Fibroblast of mammary gland (primary cell): ENCODE measurements at regions not wholly inside any gene's neighbourhood (a gene's known extent, or its start where the extent isn't known, plus 50 kb on each side); places are given as distances from the start of the nearest gene placed in this dataset.

Source experiments
- DNase-seq: peaks from one replicate; pipeline ENCODE4 v3.0.0-alpha.2; 2010; ENCODE audit warnings: low read depth
- H3K4me3 ChIP-seq: 2 replicates; pipeline ENCODE4 v1.5.1; 2011; ENCODE audit warnings: low read depth, mild to moderate bottlenecking, low read length, moderate library complexity; ENCODE audit not compliant: control insufficient read depth
- TF ChIP-seq, protein P1 (sequence below): conservative IDR thresholded peaks from 2 replicates; pipeline ENCODE4 v1.5.1; 2011; ENCODE audit warnings: low read depth, low read length, inconsistent platforms; ENCODE audit not compliant: control insufficient read depth, insufficient read depth

DNA sequence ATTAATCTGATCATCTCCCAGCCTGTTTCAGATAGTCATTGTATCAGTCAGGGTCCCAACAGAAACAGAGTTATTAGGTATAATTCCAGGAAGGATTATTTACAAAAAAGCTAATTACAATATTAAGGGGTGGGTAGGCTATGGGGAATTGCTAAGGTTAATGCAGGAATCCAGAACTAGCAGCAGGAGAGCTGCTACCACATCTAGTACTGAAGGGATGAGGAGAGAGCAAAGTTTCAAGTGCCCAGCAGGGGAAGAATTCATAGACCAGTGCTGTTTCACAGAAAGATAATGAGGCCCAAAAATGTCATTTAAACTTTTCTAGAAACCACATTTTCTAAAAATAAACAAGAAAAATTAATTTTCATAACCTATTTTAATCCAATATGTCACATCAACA, 284.2 kb downstream of the HACE1 start:
- TF ChIP-seq, protein P1, sequence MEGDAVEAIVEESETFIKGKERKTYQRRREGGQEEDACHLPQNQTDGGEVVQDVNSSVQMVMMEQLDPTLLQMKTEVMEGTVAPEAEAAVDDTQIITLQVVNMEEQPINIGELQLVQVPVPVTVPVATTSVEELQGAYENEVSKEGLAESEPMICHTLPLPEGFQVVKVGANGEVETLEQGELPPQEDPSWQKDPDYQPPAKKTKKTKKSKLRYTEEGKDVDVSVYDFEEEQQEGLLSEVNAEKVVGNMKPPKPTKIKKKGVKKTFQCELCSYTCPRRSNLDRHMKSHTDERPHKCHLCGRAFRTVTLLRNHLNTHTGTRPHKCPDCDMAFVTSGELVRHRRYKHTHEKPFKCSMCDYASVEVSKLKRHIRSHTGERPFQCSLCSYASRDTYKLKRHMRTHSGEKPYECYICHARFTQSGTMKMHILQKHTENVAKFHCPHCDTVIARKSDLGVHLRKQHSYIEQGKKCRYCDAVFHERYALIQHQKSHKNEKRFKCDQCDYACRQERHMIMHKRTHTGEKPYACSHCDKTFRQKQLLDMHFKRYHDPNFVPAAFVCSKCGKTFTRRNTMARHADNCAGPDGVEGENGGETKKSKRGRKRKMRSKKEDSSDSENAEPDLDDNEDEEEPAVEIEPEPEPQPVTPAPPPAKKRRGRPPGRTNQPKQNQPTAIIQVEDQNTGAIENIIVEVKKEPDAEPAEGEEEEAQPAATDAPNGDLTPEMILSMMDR, result no peak
- H3K4me3 ChIP-seq, result no peak overlapping the region
- DNase-seq, result no peak

DNA sequence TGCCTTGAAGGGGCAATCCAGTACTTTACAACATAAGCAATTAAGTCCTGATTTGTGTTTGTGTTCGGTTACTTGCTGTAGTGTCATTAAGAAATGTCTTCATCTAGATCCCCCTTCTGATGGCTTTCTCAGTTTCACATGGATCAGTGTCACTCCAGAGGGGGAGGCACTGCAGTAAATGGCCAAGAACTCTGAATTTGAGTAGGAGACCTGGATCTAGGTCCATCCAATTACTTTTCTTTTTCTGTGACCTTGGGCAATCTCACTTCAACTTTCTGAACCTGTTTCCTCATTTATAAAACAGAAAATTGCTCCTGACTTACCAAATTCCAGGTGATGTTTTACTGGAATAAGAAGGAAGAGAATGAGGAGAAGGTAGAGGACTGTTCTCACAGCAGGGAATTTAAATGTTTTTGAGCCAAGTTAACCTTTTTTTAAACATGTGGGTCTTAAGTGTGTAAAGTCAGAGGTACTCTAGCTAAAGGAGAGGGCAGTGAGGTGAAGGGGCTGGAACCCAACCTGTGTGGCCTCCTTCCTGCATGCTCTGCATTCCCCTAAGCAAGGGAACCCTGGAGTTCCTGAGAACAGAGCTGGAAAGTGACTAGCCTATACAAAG, 285.5 kb downstream of the HACE1 start:
- no peak overlapping the region for H3K4me3 ChIP-seq
- TF ChIP-seq, protein P1, result no peak
- DNase-seq, result no peak

DNA sequence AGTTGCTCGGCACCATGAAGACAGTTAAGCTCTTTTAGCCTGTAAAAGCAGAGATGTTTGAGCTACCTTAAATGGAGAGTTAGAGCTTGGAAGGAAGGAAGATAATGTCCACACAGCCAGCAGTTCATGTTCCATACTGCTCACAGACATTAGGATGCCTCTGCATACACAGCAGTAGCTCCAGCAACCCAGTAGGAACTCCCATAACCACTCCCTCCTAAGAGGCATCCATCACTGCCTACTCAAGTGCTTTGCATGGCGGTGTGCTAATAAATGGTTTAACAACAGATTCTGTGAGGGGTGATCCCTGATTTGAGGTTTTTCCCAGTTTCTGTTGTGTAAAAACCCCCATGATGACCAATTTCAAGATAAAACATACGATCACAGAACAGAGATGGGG, 286.4 kb downstream of the HACE1 start:
- no peak for DNase-seq
- H3K4me3 ChIP-seq, result no peak overlapping the region
- TF ChIP-seq, protein P1, result no peak

DNA sequence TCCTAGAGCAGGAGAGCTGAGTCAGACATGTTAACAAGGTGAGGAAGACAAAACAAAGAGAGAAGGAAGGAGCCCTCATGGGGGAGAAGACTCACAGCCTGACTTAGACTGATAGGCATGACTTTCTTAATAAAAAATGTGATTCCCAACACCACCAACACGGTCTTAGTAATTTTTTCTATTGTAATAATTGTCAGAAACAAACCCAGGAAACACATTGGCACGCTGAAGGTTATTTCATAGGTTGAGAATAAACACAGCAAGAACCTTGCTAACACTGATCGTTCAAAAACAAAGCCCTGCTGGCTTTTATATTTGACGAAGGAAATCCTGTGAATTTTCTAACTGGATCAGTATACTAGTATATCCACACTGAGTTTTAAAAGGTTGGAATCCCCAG, 286.8 kb downstream of the HACE1 start:
- no peak for DNase-seq
- TF ChIP-seq, protein P1, result no peak
- H3K4me3 ChIP-seq, result no peak overlapping the region

DNA sequence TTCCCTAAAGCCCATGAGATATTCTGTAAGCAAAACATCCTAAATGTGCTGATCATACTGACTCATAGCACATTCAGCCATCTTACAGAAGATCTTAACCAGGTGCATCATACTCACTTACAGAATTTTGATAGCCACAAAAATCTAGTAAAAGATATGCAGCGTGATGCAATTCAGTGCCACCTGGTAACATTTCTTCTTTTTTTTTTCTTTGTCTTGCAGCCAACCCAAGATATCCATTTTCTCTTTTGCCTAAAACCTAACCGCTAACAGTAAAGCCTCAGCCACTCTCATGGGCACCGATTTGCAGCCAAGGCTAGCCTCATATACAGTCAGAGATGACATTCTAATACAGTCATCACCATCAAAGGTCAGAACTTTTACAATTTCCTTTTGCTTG, 293.3 kb downstream of the HACE1 start:
- TF ChIP-seq, protein P1, result no peak
- peak; percentile 20 for DNase-seq
- H3K4me3 ChIP-seq, result no peak overlapping the region

DNA sequence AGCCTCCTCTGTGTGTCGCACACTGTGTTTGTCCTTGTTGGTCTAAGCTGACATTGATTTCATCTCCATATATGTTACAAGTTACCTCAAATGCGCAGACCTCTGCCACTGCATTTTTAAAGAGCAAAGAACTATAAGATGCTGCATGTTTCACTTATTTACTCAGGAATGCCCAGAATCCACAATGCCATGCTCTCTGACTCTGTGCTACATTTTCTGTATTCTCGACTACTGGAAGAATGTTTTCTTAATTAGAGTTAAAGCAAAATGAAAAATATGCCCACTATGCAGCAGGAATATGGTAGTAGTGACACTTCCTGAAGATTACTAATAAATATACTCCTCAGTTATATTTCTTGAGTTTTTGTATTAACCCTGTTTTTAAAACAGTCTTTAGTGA, 296.4 kb downstream of the HACE1 start:
- TF ChIP-seq, protein P1, result no peak
- DNase-seq, result no peak
- no peak overlapping the region for H3K4me3 ChIP-seq
